ENCODE measurements at regions not wholly inside any gene's neighbourhood (a gene's known extent, or its start where the extent isn't known, plus 50 kb on each side); places are given as distances from the start of the nearest gene placed in this dataset.

- TF ChIP-seq CTCF (IDR thresholded peaks at IDR 0.05; ENCODE audit: insufficient read depth, missing control alignments): no peak
- DNase-seq (ENCODE audit: insufficient read length, low spot score) (no peak), FAIRE-seq (no peak)
Measured at GRCh38 chr4:27985522-27985921, 1124.9 kb downstream of the STIM2 start.

DNA sequence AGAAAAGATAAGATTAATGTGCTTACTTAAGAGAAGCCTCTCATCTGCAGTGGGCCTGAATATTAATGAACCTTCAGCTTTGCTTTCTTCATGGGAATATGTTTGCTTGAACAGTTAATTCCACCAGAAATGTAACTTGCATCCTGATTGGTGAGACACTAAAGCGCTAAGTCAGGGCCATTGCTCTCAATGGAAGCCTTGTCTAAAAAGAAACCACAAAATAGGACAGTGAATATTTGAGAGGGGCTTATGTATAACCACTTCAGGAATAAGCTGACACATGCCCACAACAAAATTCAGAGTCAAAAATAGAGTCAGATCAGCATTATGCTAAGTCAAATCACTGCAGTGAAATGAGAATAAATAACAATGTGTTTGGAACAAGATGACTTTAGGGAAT, 1125.8 kb downstream of the STIM2 start:
- DNase-seq (ENCODE audit: insufficient read length, low spot score) (no peak), FAIRE-seq (no peak)
- TF ChIP-seq CTCF (IDR thresholded peaks at IDR 0.05; ENCODE audit: insufficient read depth, missing control alignments): no peak

DNA sequence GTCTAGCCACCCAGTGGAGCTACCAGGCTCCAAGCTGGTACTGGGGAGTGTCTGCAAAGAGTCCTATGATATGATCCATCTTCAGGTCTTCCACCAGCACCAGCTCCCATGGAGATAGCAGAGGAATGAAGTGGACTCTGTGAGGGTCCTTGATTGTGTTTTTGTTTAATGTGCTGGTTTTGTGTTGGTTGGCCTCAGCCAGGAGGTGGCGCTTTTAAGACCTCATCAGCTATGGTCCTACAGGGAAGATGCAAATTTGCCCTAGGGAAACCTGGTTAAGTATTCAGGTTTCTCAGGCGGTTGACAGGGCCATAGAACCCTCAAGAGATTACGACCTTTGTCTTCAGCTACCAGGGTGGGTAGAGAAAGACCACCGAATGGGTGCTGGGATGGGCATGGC, 1141.1 kb downstream of the STIM2 start:
- TF ChIP-seq CTCF (IDR thresholded peaks at IDR 0.05; ENCODE audit: insufficient read depth, missing control alignments): no peak
- no peak for FAIRE-seq
- no peak for DNase-seq (ENCODE audit: insufficient read length, low spot score)

DNA sequence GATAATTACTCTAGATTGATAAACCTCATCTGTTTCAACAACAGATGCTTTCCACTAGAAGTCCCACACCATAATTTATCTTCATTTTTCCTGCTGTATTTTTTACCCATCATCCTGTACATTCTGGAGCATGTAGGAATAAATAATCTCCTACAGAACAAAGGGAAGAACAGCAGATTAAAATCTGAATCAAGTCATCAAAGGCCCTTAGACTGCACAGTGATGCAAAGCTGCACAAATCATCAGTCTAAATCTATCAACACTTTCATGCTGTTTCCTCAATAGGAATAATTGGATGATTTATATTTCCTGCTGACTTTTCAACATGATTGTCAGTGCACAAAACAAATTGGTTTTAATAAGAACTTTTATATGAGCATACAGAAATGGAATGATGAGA, 1143.9 kb downstream of the STIM2 start:
- DNase-seq (ENCODE audit: insufficient read length, low spot score): no peak
- FAIRE-seq: no peak
- TF ChIP-seq CTCF (IDR thresholded peaks at IDR 0.05; ENCODE audit: insufficient read depth, missing control alignments): no peak

- TF ChIP-seq CTCF (IDR thresholded peaks at IDR 0.05; ENCODE audit: insufficient read depth, missing control alignments): no peak
- DNase-seq (ENCODE audit: insufficient read length, low spot score) (no peak), FAIRE-seq (no peak)
Measured at GRCh38 chr4:28006021-28006420, 1145.4 kb downstream of the STIM2 start.

- FAIRE-seq (no peak), DNase-seq (ENCODE audit: insufficient read length, low spot score) (no peak)
- TF ChIP-seq CTCF (IDR thresholded peaks at IDR 0.05; ENCODE audit: insufficient read depth, missing control alignments): no peak
Measured at GRCh38 chr4:28007693-28008092, 1147.1 kb downstream of the STIM2 start.

- TF ChIP-seq CTCF (IDR thresholded peaks at IDR 0.05; ENCODE audit: insufficient read depth, missing control alignments): no peak
- FAIRE-seq (no peak), DNase-seq (ENCODE audit: insufficient read length, low spot score) (no peak)
Measured at GRCh38 chr4:28009541-28009940, 1148.9 kb downstream of the STIM2 start.
